Lower leg skin (tissue), 4 donors: ENCODE measurements at regions not wholly inside any gene's neighbourhood (a gene's known extent, or its start where the extent isn't known, plus 50 kb on each side); places are given as distances from the start of the nearest gene placed in this dataset.
"Not testable (repeated sequence)": the region's sequence is repeated elsewhere in the genome, so short reads cannot be mapped to it uniquely, and the experiment has no call there.

Experiments used
- DNase-seq, 2 donors: peaks; one replicate each; pipeline ENCODE4 v3.0.0-alpha.2; 2019; ENCODE audit warnings: low spot score in 2 of 2
- H3K4me3 ChIP-seq: fragments of 200-600 bp; sonication (generic); 2 replicates; pipeline ENCODE4 v1.5.1; 2017; ENCODE audit warnings: mild to moderate bottlenecking, low read depth; ENCODE audit not compliant: poor library complexity, severe bottlenecking
- POLR2A ChIP-seq, 2 donors: fragments of 450-650 bp; IDR thresholded peaks; one replicate each; pipeline ENCODE4 v1.6.1; 2016 to 2017; ENCODE audit warnings: antibody characterized with exemption in 2 of 2, mild to moderate bottlenecking in 1 of 2, moderate library complexity in 1 of 2
- WGBS, 2 donors: methylation state at CpG; one replicate each; pipeline ENCODE4 v1.1.5; 2018; 5-methylcytosine and 5-hydroxymethylcytosine counted together
- intact Hi-C: fragments of 100-400 bp; cut with DNase I; formaldehyde crosslinking; loops from one replicate; pipeline ENCODE4 v1.15.0; 2023; ENCODE audit warnings: low total_unique reads
- TF ChIP-seq, protein P1 (sequence below), 3 donors: fragments of 450-650 bp; IDR thresholded peaks; one replicate each; pipeline ENCODE4 v1.5.1; 2016; ENCODE audit warnings: antibody characterized with exemption in 3 of 3, mild to moderate bottlenecking in 3 of 3, moderate library complexity in 2 of 3

- TF ChIP-seq, protein P1, sequence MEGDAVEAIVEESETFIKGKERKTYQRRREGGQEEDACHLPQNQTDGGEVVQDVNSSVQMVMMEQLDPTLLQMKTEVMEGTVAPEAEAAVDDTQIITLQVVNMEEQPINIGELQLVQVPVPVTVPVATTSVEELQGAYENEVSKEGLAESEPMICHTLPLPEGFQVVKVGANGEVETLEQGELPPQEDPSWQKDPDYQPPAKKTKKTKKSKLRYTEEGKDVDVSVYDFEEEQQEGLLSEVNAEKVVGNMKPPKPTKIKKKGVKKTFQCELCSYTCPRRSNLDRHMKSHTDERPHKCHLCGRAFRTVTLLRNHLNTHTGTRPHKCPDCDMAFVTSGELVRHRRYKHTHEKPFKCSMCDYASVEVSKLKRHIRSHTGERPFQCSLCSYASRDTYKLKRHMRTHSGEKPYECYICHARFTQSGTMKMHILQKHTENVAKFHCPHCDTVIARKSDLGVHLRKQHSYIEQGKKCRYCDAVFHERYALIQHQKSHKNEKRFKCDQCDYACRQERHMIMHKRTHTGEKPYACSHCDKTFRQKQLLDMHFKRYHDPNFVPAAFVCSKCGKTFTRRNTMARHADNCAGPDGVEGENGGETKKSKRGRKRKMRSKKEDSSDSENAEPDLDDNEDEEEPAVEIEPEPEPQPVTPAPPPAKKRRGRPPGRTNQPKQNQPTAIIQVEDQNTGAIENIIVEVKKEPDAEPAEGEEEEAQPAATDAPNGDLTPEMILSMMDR (IDR thresholded peaks at IDR 0.05) = no peak
- TF ChIP-seq POLR2A (IDR thresholded peaks at IDR 0.05) = no peak
- WGBS, 2 donors = 80 to 84% methylated on average over 4 of the region's 4 CpGs
- no peak for DNase-seq
These were observed 219.2 kb upstream of the RAI14 start for GRCh38 chr5:34436761-34437501.

DNA sequence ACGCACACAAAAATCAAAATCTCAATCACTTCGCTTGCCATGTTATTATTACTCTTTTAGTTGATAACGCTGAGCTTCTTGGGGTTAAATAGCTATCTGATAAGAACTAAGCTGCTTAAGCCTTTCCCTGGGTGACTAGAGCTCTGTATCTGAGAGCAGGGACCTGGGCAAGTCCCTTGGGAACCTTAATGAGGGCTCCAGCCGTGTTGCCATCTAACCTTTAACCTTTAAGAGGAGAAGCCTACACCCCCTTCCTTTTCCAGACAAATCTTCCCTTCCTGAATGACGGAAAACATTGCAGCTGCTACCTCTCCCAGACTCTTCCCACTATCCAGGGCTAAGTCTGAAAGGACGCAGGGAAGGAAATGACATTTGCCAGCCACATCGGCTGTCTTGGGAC is 216.5 kb upstream of the RAI14 start:
- intact Hi-C loops = no loop called here
- H3K4me3 ChIP-seq = no peak overlapping the region
- DNase-seq = no peak
- TF ChIP-seq, protein P1 (IDR thresholded peaks at IDR 0.05) = no peak
- no peak for TF ChIP-seq POLR2A (IDR thresholded peaks at IDR 0.05)
- 54 to 68% methylated on average over 7 of the region's 7 CpGs for WGBS, 2 donors

More at GRCh38 chr5:34436761-34437501, 219.2 kb upstream of the RAI14 start:
- no peak overlapping the region for H3K4me3 ChIP-seq
- intact Hi-C loops = no loop called here

- WGBS, 2 donors = 94 to 97% methylated on average over 1 of the region's 1 CpG
- DNase-seq, H3K4me3 ChIP-seq, intact Hi-C loops: not testable (repeated sequence)
These were observed 214.4 kb upstream of the RAI14 start for GRCh38 chr5:34441767-34442166.

GRCh38 chr5:34447424-34447823 is 208.7 kb upstream of the RAI14 start:
- H3K4me3 ChIP-seq = no peak overlapping the region
- intact Hi-C loops = no loop called here
- no peak for DNase-seq
- TF ChIP-seq, protein P1 (IDR thresholded peaks at IDR 0.05) = no peak
- no peak for TF ChIP-seq POLR2A (IDR thresholded peaks at IDR 0.05)
- WGBS, 2 donors = 38% methylated on average over 3 of the region's 3 CpGs

DNA sequence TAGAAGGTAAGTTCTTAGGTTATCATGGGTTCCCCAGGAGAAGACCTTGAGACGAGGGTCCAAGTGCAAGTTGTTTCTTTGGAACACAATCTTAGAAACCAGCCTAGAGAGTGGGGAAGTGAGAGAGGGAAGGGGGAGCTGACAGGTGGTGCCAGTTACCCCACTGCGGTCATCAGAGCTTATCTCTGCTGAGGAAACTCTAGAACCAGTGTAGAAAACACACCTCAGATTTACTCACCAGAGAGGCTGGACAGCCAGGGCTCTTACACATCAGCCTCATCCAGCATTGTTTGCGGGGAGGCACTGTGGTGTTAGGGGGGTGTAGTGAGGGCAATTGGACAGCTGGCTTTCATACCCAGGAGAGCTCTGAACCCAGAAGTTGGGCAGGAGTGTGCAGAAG is 206.5 kb upstream of the RAI14 start:
- DNase-seq = no peak
- intact Hi-C loops = no loop called here
- TF ChIP-seq POLR2A (IDR thresholded peaks at IDR 0.05) = no peak
- TF ChIP-seq, protein P1 (IDR thresholded peaks at IDR 0.05) = no peak
- 92 to 95% methylated on average over 3 of the region's 3 CpGs for WGBS, 2 donors
- no peak overlapping the region for H3K4me3 ChIP-seq

DNA sequence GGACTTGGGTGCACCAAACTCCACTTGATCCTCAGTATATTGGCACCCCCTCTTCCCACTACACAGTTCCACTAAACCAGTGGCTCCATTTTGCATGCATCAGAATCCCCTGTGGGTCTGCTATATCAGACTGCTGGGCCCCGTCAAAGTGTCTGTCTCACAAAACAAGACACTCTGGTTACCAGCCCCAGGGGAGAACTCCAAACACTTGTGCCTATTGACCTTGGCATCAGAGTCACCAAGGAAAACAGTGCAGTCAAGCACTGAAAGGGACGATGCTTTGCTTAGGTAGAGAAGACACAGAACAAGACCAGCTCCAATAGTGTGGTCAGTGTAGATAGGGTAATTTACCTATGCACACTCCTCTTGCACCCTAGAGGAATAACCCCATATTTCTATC is 205.8 kb upstream of the RAI14 start:
- WGBS, 2 donors = 66 to 84% methylated on average over 2 of the region's 2 CpGs
- intact Hi-C loops = no loop called here
- DNase-seq = no peak

More for the DNA sequence above, 205.8 kb upstream of the RAI14 start:
- TF ChIP-seq, protein P1 (IDR thresholded peaks at IDR 0.05) = no peak
- H3K4me3 ChIP-seq = no peak overlapping the region
